Uterus (tissue), 3 donors: ENCODE measurements at regions not wholly inside any gene's neighbourhood (a gene's known extent, or its start where the extent isn't known, plus 50 kb on each side); places are given as distances from the start of the nearest gene placed in this dataset.

ENCODE experiments used
- DNase-seq, 2 donors: peaks; one replicate each; pipeline ENCODE4 v3.0.0-alpha.2; 2019 to 2020
- H3K27ac ChIP-seq, 2 donors: fragments of 200-600 bp; sonication (generic); 1 replicate in 1 of 2; 2 replicates in 1 of 2; pipeline ENCODE4 v1.5.1; 2016 to 2018
- H3K27me3 ChIP-seq, 2 donors: fragments of 200-600 bp; sonication (generic); one replicate each; pipeline ENCODE4 v1.5.1; 2018 to 2019; ENCODE audit warnings: control low read depth in 1 of 2
- H3K36me3 ChIP-seq, 2 donors: fragments of 200-600 bp; sonication (generic); one replicate each; pipeline ENCODE4 v1.5.1; 2019; ENCODE audit warnings: control low read depth in 1 of 2
- H3K4me1 ChIP-seq, 2 donors: fragments of 200-600 bp; sonication (generic); one replicate each; pipeline ENCODE4 v1.5.1; 2018 to 2019; ENCODE audit warnings: control low read depth in 1 of 2
- H3K4me3 ChIP-seq, 2 donors: fragments of 200-600 bp; sonication (generic); 1 replicate in 1 of 2; 2 replicates in 1 of 2; pipeline ENCODE4 v1.5.1; 2018 to 2019; ENCODE audit warnings: mild to moderate bottlenecking in 1 of 2
- H3K9me3 ChIP-seq, 2 donors: fragments of 200-600 bp; sonication (generic); one replicate each; pipeline ENCODE4 v1.5.1; 2019; ENCODE audit warnings: control low read depth in 1 of 2
- POLR2A ChIP-seq, 2 donors: fragments of 450-650 bp; IDR thresholded peaks; one replicate each; pipeline ENCODE4 v1.6.1; 2016; ENCODE audit warnings: antibody characterized with exemption in 2 of 2, mild to moderate bottlenecking in 1 of 2, moderate library complexity in 1 of 2
- intact Hi-C: fragments of 100-400 bp; cut with DNase I; formaldehyde crosslinking; loops from one replicate; pipeline ENCODE4 v1.15.1; 2023; ENCODE audit warnings: low total_unique reads
- TF ChIP-seq, protein P1 (sequence below), 4 experiments: fragments of 200-600 bp in 2 of 4; fragments of 450-650 bp in 2 of 4; sonication (generic) in 2 of 4; IDR thresholded peaks; one replicate each; pipeline ENCODE4 v1.5.1; 2016 to 2019; ENCODE audit warnings: antibody characterized with exemption in 4 of 4, mild to moderate bottlenecking in 2 of 4, moderate library complexity in 1 of 4
- donor health status: DM: yes; HTN: yes; CAD: no.

DNA sequence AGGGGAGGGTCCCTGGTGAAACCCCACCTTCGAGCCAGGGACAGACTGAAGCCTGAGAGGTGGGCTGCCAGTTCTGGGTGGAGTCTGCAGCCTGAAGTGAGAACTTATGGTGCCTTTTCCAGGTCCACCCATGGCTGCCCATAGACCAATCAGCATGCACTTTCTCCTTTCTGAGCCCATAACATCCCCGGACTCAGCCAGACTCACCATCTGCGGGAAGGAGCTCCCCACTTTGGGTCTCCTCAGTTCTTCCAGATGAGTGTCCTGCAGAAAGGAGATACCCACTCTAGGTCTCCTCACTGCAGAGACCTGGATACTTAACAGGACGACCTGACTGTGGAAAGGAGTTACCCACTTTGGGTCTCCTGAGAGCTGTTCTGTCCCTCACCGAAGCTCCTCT, 1673.4 kb upstream of the TMEFF2 start:
- H3K4me1 ChIP-seq, result no peaks in the 10 kb centered on the region
- TF ChIP-seq, protein P1, sequence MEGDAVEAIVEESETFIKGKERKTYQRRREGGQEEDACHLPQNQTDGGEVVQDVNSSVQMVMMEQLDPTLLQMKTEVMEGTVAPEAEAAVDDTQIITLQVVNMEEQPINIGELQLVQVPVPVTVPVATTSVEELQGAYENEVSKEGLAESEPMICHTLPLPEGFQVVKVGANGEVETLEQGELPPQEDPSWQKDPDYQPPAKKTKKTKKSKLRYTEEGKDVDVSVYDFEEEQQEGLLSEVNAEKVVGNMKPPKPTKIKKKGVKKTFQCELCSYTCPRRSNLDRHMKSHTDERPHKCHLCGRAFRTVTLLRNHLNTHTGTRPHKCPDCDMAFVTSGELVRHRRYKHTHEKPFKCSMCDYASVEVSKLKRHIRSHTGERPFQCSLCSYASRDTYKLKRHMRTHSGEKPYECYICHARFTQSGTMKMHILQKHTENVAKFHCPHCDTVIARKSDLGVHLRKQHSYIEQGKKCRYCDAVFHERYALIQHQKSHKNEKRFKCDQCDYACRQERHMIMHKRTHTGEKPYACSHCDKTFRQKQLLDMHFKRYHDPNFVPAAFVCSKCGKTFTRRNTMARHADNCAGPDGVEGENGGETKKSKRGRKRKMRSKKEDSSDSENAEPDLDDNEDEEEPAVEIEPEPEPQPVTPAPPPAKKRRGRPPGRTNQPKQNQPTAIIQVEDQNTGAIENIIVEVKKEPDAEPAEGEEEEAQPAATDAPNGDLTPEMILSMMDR (IDR thresholded peaks at IDR 0.05), result no peak
- no peak for TF ChIP-seq POLR2A (IDR thresholded peaks at IDR 0.05)
- no peaks in the 10 kb centered on the region for H3K36me3 ChIP-seq
- no peak overlapping the region for H3K4me3 ChIP-seq
- no peak for DNase-seq
- intact Hi-C loops, result no loop called here
- H3K9me3 ChIP-seq, result no peaks in the 10 kb centered on the region
- no peak overlapping the region for H3K27ac ChIP-seq
- no peaks in the 10 kb centered on the region for H3K27me3 ChIP-seq

GRCh38 chr2:193867454-193867853, 1672.7 kb upstream of the TMEFF2 start:
- Histone ChIP-seq H3K9me3 (no peaks in the 10 kb centered on the region), H3K27me3 (no peaks in the 10 kb centered on the region), H3K4me1 (no peaks in the 10 kb centered on the region), H3K36me3 (no peaks in the 10 kb centered on the region), H3K27ac (no peak overlapping the region), H3K4me3 (no peak overlapping the region)
- intact Hi-C loops, result no loop called here
- TF ChIP-seq, protein P1 (IDR thresholded peaks at IDR 0.05), result no peak
- no peak for TF ChIP-seq POLR2A (IDR thresholded peaks at IDR 0.05)
- DNase-seq, result no peak

GRCh38 chr2:193861557-193861956, 1666.8 kb upstream of the TMEFF2 start:
- DNase-seq, result no peak
- TF ChIP-seq, protein P1 (IDR thresholded peaks at IDR 0.05), result no peak
- no peak for TF ChIP-seq POLR2A (IDR thresholded peaks at IDR 0.05)
- Histone ChIP-seq H3K9me3 (no peaks in the 10 kb centered on the region), H3K27ac (no peak overlapping the region), H3K4me1 (no peaks in the 10 kb centered on the region), H3K27me3 (no peaks in the 10 kb centered on the region), H3K36me3 (no peaks in the 10 kb centered on the region), H3K4me3 (no peak overlapping the region)
- intact Hi-C loops, result no loop called here

DNA sequence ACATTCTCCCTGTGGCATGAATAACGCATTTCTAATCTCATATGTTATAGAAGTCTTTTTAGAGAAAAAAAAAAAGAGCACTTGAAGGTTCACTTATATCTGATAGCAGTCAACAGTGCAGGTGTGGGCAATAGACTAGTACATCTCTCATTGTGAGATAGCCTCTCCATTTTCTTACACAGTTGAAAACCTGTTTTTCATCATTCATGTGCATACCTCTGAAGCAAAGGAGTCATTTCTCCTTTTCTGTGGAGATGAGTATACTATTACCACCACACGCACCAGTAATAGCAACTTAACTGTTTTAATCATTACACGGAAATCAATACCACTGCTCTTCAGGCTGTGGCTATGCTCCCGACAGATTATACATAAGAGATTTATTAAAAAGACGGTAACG, 1653.3 kb upstream of the TMEFF2 start:
- Histone ChIP-seq H3K4me3 (no peak overlapping the region), H3K36me3 (no peaks in the 10 kb centered on the region), H3K27me3 (no peaks in the 10 kb centered on the region), H3K27ac (no peak overlapping the region), H3K4me1 (no peaks in the 10 kb centered on the region), H3K9me3 (no peaks in the 10 kb centered on the region)
- intact Hi-C loops, result no loop called here
- DNase-seq, result no peak
- TF ChIP-seq, protein P1 (IDR thresholded peaks at IDR 0.05), result no peak
- TF ChIP-seq POLR2A (IDR thresholded peaks at IDR 0.05), result no peak

DNA sequence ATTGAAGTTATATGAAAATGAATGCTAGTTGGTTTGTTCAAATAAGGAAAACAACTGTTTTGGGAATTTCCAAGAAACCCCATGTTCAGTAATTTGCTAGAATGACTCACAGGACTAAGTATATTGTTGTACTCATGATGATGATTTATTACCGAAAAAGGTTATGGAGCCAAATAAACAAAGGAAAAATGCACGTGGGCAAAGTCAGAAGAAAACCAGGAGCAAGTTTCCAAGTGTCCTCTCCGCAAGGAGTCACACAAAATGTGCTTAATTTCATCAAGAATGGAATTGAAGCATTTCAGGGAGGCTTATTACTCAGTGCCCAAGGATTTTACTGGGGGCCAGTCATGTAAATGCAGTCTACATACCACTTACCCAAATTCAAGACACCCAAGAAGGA, 1652.4 kb upstream of the TMEFF2 start:
- no peak for TF ChIP-seq POLR2A (IDR thresholded peaks at IDR 0.05)
- TF ChIP-seq, protein P1 (IDR thresholded peaks at IDR 0.05), result no peak
- no peak overlapping the region for H3K4me3 ChIP-seq
- DNase-seq, result no peak
- no peaks in the 10 kb centered on the region for H3K9me3 ChIP-seq
- no peaks in the 10 kb centered on the region for H3K4me1 ChIP-seq
- no peaks in the 10 kb centered on the region for H3K27me3 ChIP-seq
- no peaks in the 10 kb centered on the region for H3K36me3 ChIP-seq
- H3K27ac ChIP-seq, result no peak overlapping the region
- intact Hi-C loops, result no loop called here
